ENCODE measurements at regions not wholly inside any gene's neighbourhood (a gene's known extent, or its start where the extent isn't known, plus 50 kb on each side); places are given as distances from the start of the nearest gene placed in this dataset.
A peak's percentile ranks its signal among the peaks of the same experiment; 100 is the strongest.

DNA sequence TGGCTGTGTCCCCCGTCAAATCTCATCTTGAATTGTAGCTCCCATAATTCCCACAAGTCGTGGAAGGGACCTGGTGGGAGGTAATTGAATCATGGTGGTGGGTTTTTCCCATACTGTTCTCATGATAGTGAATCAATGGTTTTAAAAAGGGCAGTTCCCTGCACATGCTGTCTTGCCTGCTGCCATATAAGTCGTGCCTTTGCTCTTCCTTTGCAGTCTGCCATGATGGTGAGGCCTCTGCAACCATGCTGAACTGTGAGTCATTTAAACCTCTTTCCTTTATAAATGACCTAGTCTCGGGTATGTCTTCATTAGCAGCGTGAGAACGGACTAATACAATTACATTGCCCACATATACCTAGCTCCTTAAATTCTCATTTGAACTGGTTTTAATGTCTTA lies 353.0 kb upstream of the KLF4 start:
- TF ChIP-seq POLR2AphosphoS5 (IDR thresholded peaks at IDR 0.05) (no peak), EP300 (IDR thresholded peaks at IDR 0.05) (no peak), CTCF (IDR thresholded peaks at IDR 0.05) (no peak), POLR2A (IDR thresholded peaks at IDR 0.05) (no peak)
- DNase-seq (no peak), ATAC-seq (ENCODE audit: low FRiP score in 2 of 2) (no peak)
- no peaks in the 10 kb centered on the region for H3K36me3 ChIP-seq
- H3K9me3 ChIP-seq, result no peaks in the 10 kb centered on the region
- no peaks in the 10 kb centered on the region for H3K27me3 ChIP-seq
- 88% methylated on average over 6 of the region's 6 CpGs for WGBS, 2 donors
- no peak overlapping the region for H3K4me3 ChIP-seq
- peaks cover 0 to 1% (median 0%) of the 10 kb centered on the region in 4 donors for H3K4me1 ChIP-seq
- no peak overlapping the region for H3K27ac ChIP-seq

GRCh38 chr9:107841076-107841475 lies 351.5 kb upstream of the KLF4 start:
- Histone ChIP-seq H3K27me3 (no peaks in the 10 kb centered on the region), H3K4me1 (no peaks in the 10 kb centered on the region), H3K27ac (no peak overlapping the region), H3K4me3 (no peak overlapping the region), H3K36me3 (no peaks in the 10 kb centered on the region), H3K9me3 (no peaks in the 10 kb centered on the region)
- TF ChIP-seq EP300 (IDR thresholded peaks at IDR 0.05) (no peak), CTCF (IDR thresholded peaks at IDR 0.05) (no peak), POLR2AphosphoS5 (IDR thresholded peaks at IDR 0.05) (no peak), POLR2A (IDR thresholded peaks at IDR 0.05) (no peak)
- WGBS, 2 donors, result 47 to 68% methylated on average over 2 of the region's 2 CpGs
- peak in 1 of 2 donors; percentile 59 for ATAC-seq (ENCODE audit: low FRiP score in 2 of 2)
- DNase-seq, result no peak

DNA sequence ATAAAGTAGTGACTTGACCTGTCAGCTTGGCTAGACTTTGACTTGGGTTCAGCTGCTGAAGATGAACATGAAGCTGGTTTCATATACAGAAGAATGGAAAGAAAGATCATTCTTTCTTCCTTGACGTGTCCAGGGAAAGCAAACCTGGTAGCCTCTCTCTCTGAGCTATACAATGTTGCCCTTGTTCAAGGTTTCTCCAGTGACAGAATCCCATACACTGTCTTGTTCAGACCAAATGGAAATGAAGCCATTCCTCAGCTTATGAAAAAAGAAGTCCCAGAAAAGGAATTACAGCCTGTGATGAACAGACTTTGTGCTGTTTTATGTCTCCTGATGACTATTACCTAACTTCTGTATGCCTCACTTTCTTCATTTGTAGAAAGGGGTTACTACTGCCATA lies 349.8 kb upstream of the KLF4 start:
- no peak for TF ChIP-seq EP300 (IDR thresholded peaks at IDR 0.05)
- no peak for TF ChIP-seq CTCF (IDR thresholded peaks at IDR 0.05)
- TF ChIP-seq POLR2A (IDR thresholded peaks at IDR 0.05), result no peak
- no peak for TF ChIP-seq POLR2AphosphoS5 (IDR thresholded peaks at IDR 0.05)
- no peak for ATAC-seq (ENCODE audit: low FRiP score in 2 of 2)

DNA sequence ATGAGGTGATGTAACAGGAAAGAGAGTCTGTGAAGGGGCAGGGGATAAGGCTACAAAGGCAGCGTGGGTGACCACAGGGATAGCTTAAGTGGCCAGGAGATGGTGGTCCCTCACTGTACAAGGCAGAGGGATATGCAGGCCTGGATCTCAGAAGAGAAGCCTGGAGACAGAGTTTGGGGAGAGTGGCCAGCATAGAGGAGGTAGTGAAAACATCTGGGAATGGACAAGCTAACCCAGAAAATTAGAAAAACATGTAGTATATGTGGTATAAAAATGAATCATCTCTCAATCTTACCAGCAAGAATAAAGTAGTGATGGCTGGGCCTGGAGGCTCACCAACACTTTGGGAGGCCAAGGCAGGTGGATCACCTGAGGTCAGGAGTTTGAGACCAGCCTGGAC lies 349.2 kb upstream of the KLF4 start:
- Histone ChIP-seq H3K9me3 (no peaks in the 10 kb centered on the region), H3K27me3 (no peaks in the 10 kb centered on the region), H3K27ac (no peak overlapping the region), H3K36me3 (no peaks in the 10 kb centered on the region), H3K4me3 (no peak overlapping the region), H3K4me1 (no peaks in the 10 kb centered on the region)
- ATAC-seq (ENCODE audit: low FRiP score in 2 of 2) (no peak), DNase-seq (no peak)
- WGBS, 2 donors, result 73 to 79% methylated on average over 1 of the region's 1 CpG
- TF ChIP-seq POLR2AphosphoS5 (IDR thresholded peaks at IDR 0.05) (no peak), POLR2A (IDR thresholded peaks at IDR 0.05) (no peak), CTCF (IDR thresholded peaks at IDR 0.05) (no peak), EP300 (IDR thresholded peaks at IDR 0.05) (no peak)

More for the DNA sequence above, 349.8 kb upstream of the KLF4 start:
- Histone ChIP-seq H3K27ac (no peak overlapping the region), H3K36me3 (no peaks in the 10 kb centered on the region), H3K4me1 (no peaks in the 10 kb centered on the region), H3K4me3 (no peak overlapping the region), H3K27me3 (no peaks in the 10 kb centered on the region), H3K9me3 (no peaks in the 10 kb centered on the region)
- 88 to 92% methylated on average over 1 of the region's 1 CpG for WGBS, 2 donors
- no peak for DNase-seq

GRCh38 chr9:107836300-107836699 lies 346.7 kb upstream of the KLF4 start:
- no peak for ATAC-seq (ENCODE audit: low FRiP score in 2 of 2)

More at GRCh38 chr9:107836300-107836699, 346.7 kb upstream of the KLF4 start:
- H3K27ac ChIP-seq, result no peak overlapping the region
- no peaks in the 10 kb centered on the region for H3K36me3 ChIP-seq
- no peaks in the 10 kb centered on the region for H3K27me3 ChIP-seq
- no peak overlapping the region for H3K4me3 ChIP-seq
- no peaks in the 10 kb centered on the region for H3K4me1 ChIP-seq
- no peak for TF ChIP-seq POLR2AphosphoS5 (IDR thresholded peaks at IDR 0.05)
- no peak for TF ChIP-seq EP300 (IDR thresholded peaks at IDR 0.05)
- TF ChIP-seq CTCF (IDR thresholded peaks at IDR 0.05), result no peak
- TF ChIP-seq POLR2A (IDR thresholded peaks at IDR 0.05), result no peak
- 79 to 95% methylated on average over 2 of the region's 2 CpGs for WGBS, 2 donors
- DNase-seq, result no peak
- H3K9me3 ChIP-seq, result no peaks in the 10 kb centered on the region
